RWPE1 (cell line): ENCODE measurements at regions not wholly inside any gene's neighbourhood (a gene's known extent, or its start where the extent isn't known, plus 50 kb on each side); places are given as distances from the start of the nearest gene placed in this dataset.

ENCODE experiments used
- CTCF ChIA-PET: fragments of 350-600 bp; sonication (Branson Sonifier 250); formaldehyde crosslinking; extraction: SDS; loops from one replicate; lab custom pipeline; 2021; lab: Yijun Ruan, JAX
- POLR2A ChIA-PET: fragments of 400-600 bp; formaldehyde crosslinking; extraction: SDS; loops from one replicate; lab custom pipeline; 2020; ENCODE audit warnings: antibody characterized with exemption; ENCODE audit not compliant: low non-redundant PET; lab: Yijun Ruan, JAX
- DNase-seq: peaks from one replicate; pipeline ENCODE4 v3.0.0; 2012; ENCODE audit warnings: low spot score
- H3K27ac ChIP-seq: fragments of 450-650 bp; 2 replicates; pipeline ENCODE4 v1.5.1; 2017
- TF ChIP-seq, protein P1 (sequence below): fragments of 450-650 bp; conservative IDR thresholded peaks from 2 replicates; pipeline ENCODE4 v1.5.1; 2017; ENCODE audit warnings: low read depth, mild to moderate bottlenecking

DNA sequence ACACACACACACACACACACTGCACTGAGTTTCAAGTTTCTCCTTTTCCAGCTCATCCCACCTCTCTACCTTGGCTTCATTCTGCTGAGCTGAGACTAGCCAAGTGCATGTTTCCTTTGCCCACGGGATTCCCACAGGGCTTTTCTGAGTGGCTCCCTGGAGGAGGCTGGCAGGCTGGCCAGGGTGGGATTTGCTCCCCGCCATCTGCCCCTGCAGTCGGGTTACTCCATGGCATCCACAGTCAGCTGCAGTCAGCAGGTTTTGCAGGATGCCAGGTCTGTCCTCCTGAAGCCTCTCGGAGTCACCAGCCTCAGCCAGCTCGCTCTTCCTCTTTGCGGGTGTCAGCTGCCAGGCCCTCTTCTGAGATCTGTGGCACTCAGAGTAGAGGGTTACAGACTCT is 783.7 kb upstream of the SOX11 start:
- POLR2A ChIA-PET: no interaction called here

DNA sequence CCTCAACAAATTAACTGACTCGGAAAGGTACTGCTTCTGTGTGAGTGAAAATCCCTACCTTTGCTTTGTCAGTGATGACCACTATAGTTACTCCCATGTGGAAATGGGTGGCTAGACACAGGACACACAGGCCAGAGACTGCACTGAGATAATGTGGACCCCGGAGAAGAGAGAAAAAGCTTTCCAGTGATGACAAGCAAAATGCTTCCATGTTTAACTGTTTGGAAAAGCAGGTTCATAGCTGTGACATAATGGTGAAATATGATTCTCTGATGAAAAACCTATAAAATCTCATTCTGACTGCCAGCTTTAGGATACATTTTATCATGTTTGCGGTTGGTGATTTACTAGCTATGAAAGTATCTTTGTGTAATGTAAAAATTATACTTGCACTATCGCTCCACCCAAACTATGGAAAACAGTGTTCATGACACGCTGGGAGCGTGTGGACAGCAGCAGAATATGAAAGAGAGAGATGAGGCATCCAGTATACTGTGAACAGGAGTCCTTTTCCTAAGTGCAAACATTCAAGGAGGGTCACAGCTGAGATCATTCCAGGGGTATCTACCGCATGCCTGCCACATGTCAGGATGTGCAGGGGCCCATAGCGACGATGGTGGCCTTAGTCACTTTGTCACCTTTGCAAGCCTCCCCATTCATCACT is 782.7 kb upstream of the SOX11 start:
- ChIA-PET POLR2A (no interaction called here), CTCF (no interaction called here)
- no peak for DNase-seq
- TF ChIP-seq, protein P1, sequence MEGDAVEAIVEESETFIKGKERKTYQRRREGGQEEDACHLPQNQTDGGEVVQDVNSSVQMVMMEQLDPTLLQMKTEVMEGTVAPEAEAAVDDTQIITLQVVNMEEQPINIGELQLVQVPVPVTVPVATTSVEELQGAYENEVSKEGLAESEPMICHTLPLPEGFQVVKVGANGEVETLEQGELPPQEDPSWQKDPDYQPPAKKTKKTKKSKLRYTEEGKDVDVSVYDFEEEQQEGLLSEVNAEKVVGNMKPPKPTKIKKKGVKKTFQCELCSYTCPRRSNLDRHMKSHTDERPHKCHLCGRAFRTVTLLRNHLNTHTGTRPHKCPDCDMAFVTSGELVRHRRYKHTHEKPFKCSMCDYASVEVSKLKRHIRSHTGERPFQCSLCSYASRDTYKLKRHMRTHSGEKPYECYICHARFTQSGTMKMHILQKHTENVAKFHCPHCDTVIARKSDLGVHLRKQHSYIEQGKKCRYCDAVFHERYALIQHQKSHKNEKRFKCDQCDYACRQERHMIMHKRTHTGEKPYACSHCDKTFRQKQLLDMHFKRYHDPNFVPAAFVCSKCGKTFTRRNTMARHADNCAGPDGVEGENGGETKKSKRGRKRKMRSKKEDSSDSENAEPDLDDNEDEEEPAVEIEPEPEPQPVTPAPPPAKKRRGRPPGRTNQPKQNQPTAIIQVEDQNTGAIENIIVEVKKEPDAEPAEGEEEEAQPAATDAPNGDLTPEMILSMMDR: no peak
- no peak overlapping the region for H3K27ac ChIP-seq

More for the DNA sequence above, 783.7 kb upstream of the SOX11 start:
- TF ChIP-seq, protein P1: no peak
- no peak for DNase-seq
- CTCF ChIA-PET: interaction anchor here (0.7 kb wide), 1 partner anchor 949 kb away, joined by 3 read pairs; no protein-coding TSS in a partner anchor
- H3K27ac ChIP-seq: no peak overlapping the region

DNA sequence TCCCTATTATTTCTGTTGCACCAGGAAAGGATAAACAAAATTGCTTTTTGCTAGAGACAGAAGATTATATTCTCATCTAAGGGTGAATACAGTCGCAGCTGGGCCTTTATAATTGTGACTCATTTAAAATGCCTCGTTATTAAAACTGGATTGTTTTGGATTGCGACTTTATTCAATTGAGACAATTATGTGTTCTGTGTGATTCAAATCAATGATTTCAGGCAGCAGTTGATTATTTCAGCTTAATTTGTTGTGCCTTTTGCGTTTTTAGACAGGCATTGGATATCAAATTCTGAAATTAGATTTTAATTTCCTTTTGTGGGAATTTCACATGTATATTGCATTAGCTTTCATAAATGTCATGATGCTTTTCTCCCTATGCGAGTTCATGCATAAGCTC is 778.1 kb upstream of the SOX11 start:
- POLR2A ChIA-PET: no interaction called here
- no peak overlapping the region for H3K27ac ChIP-seq
- DNase-seq: no peak
- TF ChIP-seq, protein P1: no peak
- CTCF ChIA-PET: no interaction called here

DNA sequence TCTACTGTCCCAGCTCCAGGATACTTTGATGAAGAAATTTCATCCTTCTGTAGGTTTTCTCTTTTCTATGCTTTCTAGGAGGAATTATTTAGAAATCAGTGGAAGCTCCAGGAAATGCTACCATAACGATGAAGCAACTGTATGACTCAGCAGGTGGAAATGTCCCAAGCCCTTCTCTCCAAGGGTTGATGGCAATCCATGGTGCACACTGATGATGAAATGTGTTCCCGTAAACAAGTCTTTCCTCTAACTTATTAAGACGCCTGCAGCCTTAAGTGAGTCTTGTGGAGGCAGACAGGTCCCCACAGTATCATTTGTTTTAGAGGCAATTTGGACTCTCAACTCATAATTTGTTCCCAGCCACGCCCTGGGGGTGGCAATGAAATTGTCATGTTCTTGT is 777.6 kb upstream of the SOX11 start:
- no peak overlapping the region for H3K27ac ChIP-seq
- POLR2A ChIA-PET: no interaction called here
- CTCF ChIA-PET: no interaction called here
- DNase-seq: peak; percentile 34
- TF ChIP-seq, protein P1: no peak

DNA sequence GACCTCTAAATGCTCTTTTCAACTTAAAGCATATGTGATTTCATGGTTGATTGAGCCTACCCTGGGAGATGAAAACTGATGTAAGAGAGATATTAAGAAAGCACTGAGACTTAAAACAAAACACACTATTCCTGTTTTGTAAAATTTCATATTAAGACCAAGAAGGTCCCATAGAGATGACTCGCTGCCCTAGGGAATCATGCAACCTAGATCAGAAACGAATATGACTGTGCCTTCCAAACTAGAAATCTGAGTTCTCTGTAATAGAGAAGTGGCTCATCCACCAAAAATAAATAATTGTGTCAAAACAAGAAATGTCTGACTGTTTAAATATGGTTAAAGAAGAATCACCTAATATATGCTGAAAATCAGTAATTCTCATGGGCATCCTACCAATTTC is 776.8 kb upstream of the SOX11 start:
- DNase-seq: no peak

DNA sequence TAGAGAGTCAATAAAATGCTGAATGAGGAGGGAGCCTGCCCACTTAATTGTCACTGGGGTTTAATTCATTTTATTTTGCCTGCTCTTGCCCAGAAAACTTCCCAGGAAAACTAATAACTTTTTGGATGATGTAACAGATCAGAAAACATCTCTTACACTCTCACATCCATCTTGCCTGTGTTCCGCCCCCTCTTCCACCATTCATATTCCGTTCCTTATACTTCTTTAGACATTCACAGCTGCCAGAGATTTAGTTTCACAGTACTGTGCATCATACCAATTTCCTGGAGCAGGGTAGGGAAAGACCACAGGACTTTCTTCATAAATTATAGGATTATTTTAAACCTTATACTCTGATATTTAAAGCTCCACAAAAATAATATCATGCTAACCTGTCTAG is 776.1 kb upstream of the SOX11 start:
- POLR2A ChIA-PET: no interaction called here
- TF ChIP-seq, protein P1: no peak
- CTCF ChIA-PET: no interaction called here
- DNase-seq: no peak
- H3K27ac ChIP-seq: no peak overlapping the region

More for the DNA sequence above, 776.8 kb upstream of the SOX11 start:
- no peak overlapping the region for H3K27ac ChIP-seq
- ChIA-PET POLR2A (no interaction called here), CTCF (no interaction called here)
- TF ChIP-seq, protein P1: no peak
